ENCODE measurements at regions not wholly inside any gene's neighbourhood (a gene's known extent, or its start where the extent isn't known, plus 50 kb on each side); places are given as distances from the start of the nearest gene placed in this dataset.
"Not testable (repeated sequence)": the region's sequence is repeated elsewhere in the genome, so short reads cannot be mapped to it uniquely, and the experiment has no call there.

DNA sequence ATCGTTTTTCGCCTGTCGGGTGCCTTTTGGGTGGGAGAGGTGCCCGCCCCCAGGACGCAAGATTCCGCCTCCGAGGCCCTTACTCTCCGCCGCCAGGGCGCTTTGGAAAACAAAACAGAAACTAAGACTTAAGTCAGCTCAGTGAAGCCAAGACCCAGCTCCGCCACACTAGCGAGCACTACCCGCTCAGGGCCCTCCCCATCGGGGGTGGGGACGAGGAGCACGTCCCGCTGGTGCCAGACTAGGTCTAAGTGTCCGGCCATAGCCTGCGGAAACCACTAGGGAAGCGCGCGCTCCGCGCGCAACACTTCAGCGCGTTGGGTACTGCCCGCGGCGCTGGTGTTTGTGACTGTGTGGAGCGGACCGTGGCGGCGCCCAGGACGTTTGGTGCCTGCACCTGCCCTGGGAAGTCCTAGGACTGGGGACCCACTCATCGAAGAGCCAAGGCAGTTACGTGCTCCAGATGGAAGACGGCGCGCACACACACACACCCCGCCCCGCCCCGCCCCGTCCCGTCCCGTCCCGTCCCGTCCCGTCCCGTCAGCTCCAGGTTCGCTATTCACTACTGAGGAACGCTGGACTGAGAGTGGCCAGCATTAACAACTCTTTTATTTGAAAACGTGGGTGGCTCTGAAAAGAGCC, 57.6 kb upstream of the BOLA1 start:
- intact Hi-C loops (cut with micrococcal nuclease); H3K27me3 ChIP-seq (ENCODE audit: control insufficient read depth in 2 of 2, insufficient read depth in 2 of 2, low read length in 2 of 2); DNase-seq; H4K20me1 ChIP-seq (ENCODE audit: insufficient read depth, low read length); H2AFZ ChIP-seq (ENCODE audit: insufficient read depth, low read depth, low read length, poor library complexity, severe bottlenecking); H3K27ac Mint-ChIP-seq; H3K9me3 Mint-ChIP-seq; H3K27ac ChIP-seq (ENCODE audit: low read depth in 1 of 2, low read length in 2 of 2); H3K4me2 ChIP-seq (replicated peaks; ENCODE audit: extremely low read depth, low read length, poor library complexity, severe bottlenecking); H3K9me3 ChIP-seq (replicated peaks in 1 of 2; ENCODE audit: control insufficient read depth in 1 of 2, insufficient read depth in 1 of 2, low read length in 2 of 2); H3K4me3 Mint-ChIP-seq; H3K27me3 Mint-ChIP-seq (ENCODE audit: low read depth in 3 of 3); H3K4me3 ChIP-seq (replicated peaks in 1 of 3; ENCODE audit: low read depth in 2 of 3, low read length in 3 of 3); H3K9ac ChIP-seq (ENCODE audit: insufficient read depth, low read length, poor library complexity, severe bottlenecking): not testable (repeated sequence)
- no CpG with 5 or more reads among the region's 53 CpGs for WGBS (ENCODE audit: insufficient coverage)
- Mint-ChIP-seq H3K36me3 (peaks cover 12 to 19% of the 10 kb centered on the region in 2 donors), H3K4me1 (peaks cover 28% of the 10 kb centered on the region)
- H3K36me3 ChIP-seq (replicated peaks in 1 of 2; ENCODE audit: control insufficient read depth in 1 of 2, insufficient read depth in 2 of 2, low read length in 2 of 2), result peaks cover 0 to 13% of the 10 kb centered on the region in 2 donors
- peaks cover 36% of the 10 kb centered on the region for H3K79me2 ChIP-seq (ENCODE audit: insufficient read depth, low read length)
- peaks cover 23 to 31% of the 10 kb centered on the region in 2 donors for H3K4me1 ChIP-seq (ENCODE audit: control insufficient read depth in 1 of 2, insufficient read depth in 2 of 2, low read length in 2 of 2)

GRCh38 chr1:149842458-149843064, 56.8 kb upstream of the BOLA1 start:
- H2AFZ ChIP-seq (ENCODE audit: insufficient read depth, low read depth, low read length, poor library complexity, severe bottlenecking); H3K27ac Mint-ChIP-seq; H3K4me2 ChIP-seq (replicated peaks; ENCODE audit: extremely low read depth, low read length, poor library complexity, severe bottlenecking); H3K9me3 Mint-ChIP-seq; H3K4me3 ChIP-seq (replicated peaks in 1 of 3; ENCODE audit: low read depth in 2 of 3, low read length in 3 of 3); H3K27me3 ChIP-seq (ENCODE audit: control insufficient read depth in 2 of 2, insufficient read depth in 2 of 2, low read length in 2 of 2); H3K27ac ChIP-seq (ENCODE audit: low read depth in 1 of 2, low read length in 2 of 2); H4K20me1 ChIP-seq (ENCODE audit: insufficient read depth, low read length); H3K4me3 Mint-ChIP-seq; H3K27me3 Mint-ChIP-seq (ENCODE audit: low read depth in 3 of 3); intact Hi-C loops (cut with micrococcal nuclease); H3K9me3 ChIP-seq (replicated peaks in 1 of 2; ENCODE audit: control insufficient read depth in 1 of 2, insufficient read depth in 1 of 2, low read length in 2 of 2); H3K9ac ChIP-seq (ENCODE audit: insufficient read depth, low read length, poor library complexity, severe bottlenecking); DNase-seq: not testable (repeated sequence)
- H3K36me3 ChIP-seq (replicated peaks in 1 of 2; ENCODE audit: control insufficient read depth in 1 of 2, insufficient read depth in 2 of 2, low read length in 2 of 2), result peaks cover 0 to 15% of the 10 kb centered on the region in 2 donors
- peaks cover 24 to 39% of the 10 kb centered on the region in 2 donors for H3K4me1 ChIP-seq (ENCODE audit: control insufficient read depth in 1 of 2, insufficient read depth in 2 of 2, low read length in 2 of 2)
- WGBS (ENCODE audit: insufficient coverage), result no CpG with 5 or more reads among the region's 62 CpGs
- Mint-ChIP-seq H3K36me3 (peaks cover 16 to 25% of the 10 kb centered on the region in 2 donors), H3K4me1 (peaks cover 36% of the 10 kb centered on the region)
- H3K79me2 ChIP-seq (ENCODE audit: insufficient read depth, low read length), result peaks cover 44% of the 10 kb centered on the region

All from CD14-positive monocyte (primary cell).